Rectal smooth muscle tissue (tissue), 1 donor: ENCODE measurements at regions not wholly inside any gene's neighbourhood (a gene's known extent, or its start where the extent isn't known, plus 50 kb on each side); places are given as distances from the start of the nearest gene placed in this dataset.
"Not testable (repeated sequence)": the region's sequence is repeated elsewhere in the genome, so short reads cannot be mapped to it uniquely, and the experiment has no call there.

Experiments used
- H3K27ac ChIP-seq: one replicate; pipeline ENCODE4 v1.7.0; 2013; ENCODE audit warnings: low read depth, low read length, inconsistent platforms
- H3K27me3 ChIP-seq: one replicate; pipeline ENCODE4 v1.7.0; 2013; ENCODE audit warnings: low read length; ENCODE audit not compliant: control insufficient read depth, insufficient read depth
- H3K36me3 ChIP-seq: one replicate; pipeline ENCODE4 v1.7.0; 2013; ENCODE audit warnings: low read length; ENCODE audit not compliant: control insufficient read depth, insufficient read depth
- H3K4me1 ChIP-seq: one replicate; pipeline ENCODE4 v1.7.0; 2013; ENCODE audit warnings: low read length; ENCODE audit not compliant: control insufficient read depth, insufficient read depth
- H3K4me3 ChIP-seq: one replicate; pipeline ENCODE4 v1.7.0; 2013; ENCODE audit warnings: low read length
- H3K9ac ChIP-seq: one replicate; pipeline ENCODE4 v1.7.0; 2013; ENCODE audit warnings: low read length

DNA sequence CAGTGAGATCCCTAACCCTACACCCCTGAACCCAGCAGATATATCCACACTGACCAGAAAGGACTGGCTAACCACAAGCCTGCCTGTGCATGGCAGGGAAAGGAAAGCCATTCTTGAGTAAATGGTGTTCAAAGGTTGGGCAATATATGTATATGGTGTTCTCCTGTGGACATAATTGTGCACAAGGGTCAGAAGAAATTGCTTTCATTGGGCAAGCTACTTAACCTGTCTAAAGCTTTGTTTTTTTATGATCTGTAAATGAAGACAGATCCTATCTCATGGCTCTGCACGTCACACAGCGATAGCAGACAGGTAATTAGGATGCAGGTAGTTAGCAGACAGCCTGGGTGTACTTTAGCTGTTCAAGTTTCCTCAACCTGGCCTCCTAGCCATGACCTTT lies 263.5 kb upstream of the PLGLB2 start:
- H3K27me3 ChIP-seq, H3K9ac ChIP-seq, H3K27ac ChIP-seq, H3K4me3 ChIP-seq, H3K4me1 ChIP-seq, H3K36me3 ChIP-seq: not testable (repeated sequence)

DNA sequence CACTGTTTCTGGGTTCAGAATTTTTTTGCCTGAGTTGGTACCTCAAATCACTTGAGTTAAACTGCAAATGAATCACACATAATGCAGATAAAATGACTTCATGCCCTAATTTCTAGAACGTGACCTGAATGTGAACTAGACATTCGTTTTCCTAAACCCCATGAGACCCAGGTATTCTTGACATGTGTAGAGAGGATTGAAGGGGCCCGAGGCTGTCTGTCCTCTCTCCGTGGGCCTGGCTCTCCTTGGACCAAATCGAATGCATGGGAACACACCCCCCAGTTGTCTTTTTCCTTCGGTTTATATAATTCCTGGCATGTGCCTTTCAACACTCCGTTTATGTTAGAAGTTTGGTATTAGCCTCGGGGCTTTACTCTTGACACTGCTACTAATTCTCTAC lies 262.4 kb upstream of the PLGLB2 start:
- H3K4me3 ChIP-seq, H3K9ac ChIP-seq, H3K27ac ChIP-seq, H3K4me1 ChIP-seq, H3K27me3 ChIP-seq, H3K36me3 ChIP-seq: not testable (repeated sequence)

DNA sequence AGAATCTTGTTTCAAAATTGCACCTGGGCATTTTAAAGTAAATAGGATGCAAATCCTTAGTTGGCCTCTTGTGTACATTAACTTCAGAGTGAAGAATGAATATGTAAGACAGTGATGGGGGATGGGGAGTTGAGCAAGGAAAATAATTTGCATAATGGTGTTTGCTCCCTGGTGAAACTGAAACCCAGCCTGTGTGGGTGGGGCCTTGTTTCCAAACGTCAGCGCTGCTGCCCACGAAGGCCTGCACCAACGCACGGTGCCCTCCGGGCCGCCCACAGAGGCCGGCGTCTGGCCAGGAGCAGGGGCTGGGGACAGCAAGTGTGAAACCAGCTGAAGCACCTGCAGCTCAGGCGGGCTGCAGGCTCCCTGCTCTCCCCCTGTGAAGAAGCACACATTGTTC lies 262.0 kb upstream of the PLGLB2 start:
- H3K27ac ChIP-seq, H3K4me1 ChIP-seq, H3K9ac ChIP-seq, H3K36me3 ChIP-seq, H3K27me3 ChIP-seq, H3K4me3 ChIP-seq: not testable (repeated sequence)

DNA sequence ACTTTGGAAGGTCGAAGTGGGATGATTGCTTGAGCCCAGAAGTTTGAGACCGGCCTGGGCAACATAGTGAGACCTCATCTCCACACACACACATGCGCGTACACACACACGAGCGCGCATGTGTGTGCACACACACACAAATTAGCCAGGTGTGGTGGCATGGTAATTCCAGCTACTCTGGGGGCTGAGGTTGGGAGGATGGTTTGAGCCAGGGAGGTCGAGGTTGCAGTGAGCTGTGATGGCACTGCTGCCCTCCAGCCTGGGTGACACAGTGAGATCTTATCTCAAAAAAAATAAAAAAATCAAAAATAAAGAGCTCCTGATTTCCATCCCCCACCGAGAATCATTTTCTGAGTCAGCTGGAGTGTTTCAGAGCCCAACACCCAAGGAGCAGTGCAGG lies 261.5 kb upstream of the PLGLB2 start:
- H3K4me1 ChIP-seq, H3K9ac ChIP-seq, H3K27me3 ChIP-seq, H3K4me3 ChIP-seq, H3K36me3 ChIP-seq, H3K27ac ChIP-seq: not testable (repeated sequence)

DNA sequence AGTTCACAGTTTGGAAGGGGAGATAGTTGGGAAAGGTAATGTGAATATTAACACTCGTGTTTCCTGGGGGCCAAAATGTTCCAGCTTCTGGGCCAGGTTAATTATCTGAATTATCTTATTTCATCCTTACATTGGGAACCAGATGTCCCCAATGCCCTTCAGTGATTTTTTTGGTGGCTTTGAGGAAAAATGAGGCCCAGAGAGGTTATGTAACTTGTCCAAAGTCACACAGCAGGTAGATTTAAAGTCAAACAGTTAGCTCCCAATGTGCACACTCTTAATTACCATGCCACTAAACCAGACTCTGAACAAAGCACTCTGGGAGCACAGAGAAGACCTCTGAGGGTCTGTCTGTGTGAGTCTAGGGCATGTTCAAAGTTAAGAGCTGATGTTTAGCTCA lies 259.9 kb upstream of the PLGLB2 start:
- not testable (repeated sequence) for H3K4me3 ChIP-seq, H3K4me1 ChIP-seq, H3K27ac ChIP-seq, H3K27me3 ChIP-seq, H3K9ac ChIP-seq, H3K36me3 ChIP-seq

DNA sequence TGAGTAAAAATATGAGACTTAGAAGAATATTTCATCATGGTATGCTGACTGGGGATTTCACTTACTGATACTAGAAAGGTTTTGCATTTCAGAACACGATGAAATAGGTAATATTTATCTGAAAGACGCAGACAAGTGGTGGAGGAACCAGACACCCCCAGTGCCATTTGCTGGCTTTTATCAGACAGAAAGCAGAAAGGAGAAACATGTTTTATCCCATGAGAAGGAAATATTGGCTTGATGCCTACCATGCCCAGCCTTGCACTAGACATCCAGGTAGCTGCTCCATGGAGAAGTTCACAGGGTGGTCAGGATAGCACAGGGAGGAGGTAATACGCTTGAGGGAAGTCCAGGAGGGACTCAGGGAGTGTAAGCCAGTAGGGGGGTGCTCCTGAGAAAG lies 258.9 kb upstream of the PLGLB2 start:
- not testable (repeated sequence) for H3K4me3 ChIP-seq, H3K36me3 ChIP-seq, H3K27me3 ChIP-seq, H3K27ac ChIP-seq, H3K9ac ChIP-seq, H3K4me1 ChIP-seq

DNA sequence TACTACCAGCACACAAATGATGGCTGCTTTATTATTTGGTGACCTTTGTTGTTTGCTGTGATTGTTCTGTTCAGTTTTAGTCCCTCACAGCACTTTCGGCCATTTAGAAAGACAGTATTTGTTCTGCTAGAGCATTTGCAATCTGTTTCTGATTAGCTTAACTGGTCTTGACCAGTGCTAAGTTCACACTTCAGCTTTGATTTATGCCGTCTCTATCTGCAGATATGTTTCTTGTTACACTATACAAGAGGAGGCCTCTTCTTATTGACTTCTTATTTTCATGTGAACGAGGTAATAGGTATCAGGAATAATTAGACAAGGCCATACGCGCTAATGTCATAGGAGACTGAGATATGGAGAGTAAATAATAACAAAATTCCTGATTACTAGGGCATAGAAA lies 253.0 kb upstream of the PLGLB2 start:
- not testable (repeated sequence) for H3K36me3 ChIP-seq, H3K27me3 ChIP-seq, H3K4me1 ChIP-seq, H3K9ac ChIP-seq, H3K27ac ChIP-seq, H3K4me3 ChIP-seq

DNA sequence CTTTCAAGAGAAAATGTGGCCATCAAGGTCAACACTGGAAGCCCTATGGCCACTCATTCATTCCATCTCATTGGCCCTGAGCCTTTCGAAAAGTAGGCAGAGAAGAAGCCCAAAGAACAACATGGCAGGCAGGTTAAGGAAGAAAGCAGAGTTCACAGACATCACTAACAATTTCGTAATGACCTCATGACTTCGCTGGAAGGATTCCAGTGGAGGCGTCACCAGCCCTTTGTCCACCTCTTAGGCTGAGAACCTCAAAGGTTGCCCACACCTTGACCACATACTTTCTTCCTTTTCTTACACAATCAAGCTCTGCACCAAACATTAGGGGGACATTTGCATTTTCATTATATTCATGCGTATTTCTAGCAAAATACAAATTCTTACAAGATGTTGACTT lies 252.4 kb upstream of the PLGLB2 start:
- not testable (repeated sequence) for H3K4me3 ChIP-seq, H3K27ac ChIP-seq, H3K27me3 ChIP-seq, H3K9ac ChIP-seq, H3K4me1 ChIP-seq, H3K36me3 ChIP-seq

DNA sequence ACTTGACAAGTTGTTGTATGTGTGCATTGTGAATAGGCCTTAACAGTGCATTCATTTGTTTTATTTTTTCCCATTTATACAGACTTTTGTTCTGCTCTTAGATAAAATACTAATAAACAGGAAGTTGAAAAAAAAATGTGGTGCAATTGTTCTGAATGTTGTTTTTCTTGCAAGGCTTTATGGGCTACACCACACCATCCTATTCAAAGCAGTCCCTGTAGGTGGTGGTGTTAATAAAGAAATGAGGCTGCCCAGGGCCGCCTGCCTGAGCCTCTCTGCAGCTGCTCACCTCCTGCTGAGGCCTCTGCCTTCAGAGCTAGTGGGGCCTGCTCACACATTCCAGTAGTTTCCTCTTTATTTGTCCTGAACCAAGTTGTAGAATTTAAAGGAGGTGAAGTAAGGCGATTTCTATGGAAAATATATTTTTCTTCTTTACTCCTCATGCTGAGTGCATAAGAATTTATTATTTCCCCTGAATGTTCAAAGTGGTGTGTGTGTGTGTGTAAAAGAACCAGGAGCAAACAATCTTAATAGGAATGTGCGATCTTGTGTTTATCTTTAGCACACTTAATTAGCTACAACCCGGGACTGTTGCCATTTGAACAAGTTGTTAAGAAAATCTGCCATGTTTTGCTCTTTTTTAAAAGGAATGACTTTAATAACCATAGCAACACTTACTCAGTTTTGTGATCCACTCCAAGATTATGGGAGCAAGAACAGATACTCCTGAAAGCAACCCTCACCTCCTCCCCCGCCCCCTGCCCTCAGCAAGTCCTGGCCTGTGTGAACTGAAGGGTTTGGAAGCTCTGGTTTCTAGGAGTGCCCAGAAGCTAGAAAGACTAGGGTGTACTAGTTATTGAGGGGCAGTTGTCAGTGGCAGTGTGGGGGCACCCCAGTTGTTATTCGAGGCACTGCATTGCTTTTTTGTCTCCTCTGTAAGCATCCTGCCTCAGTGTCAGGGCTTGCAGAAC lies 251.6 kb upstream of the PLGLB2 start:
- H3K27ac ChIP-seq, result not testable (repeated sequence)

DNA sequence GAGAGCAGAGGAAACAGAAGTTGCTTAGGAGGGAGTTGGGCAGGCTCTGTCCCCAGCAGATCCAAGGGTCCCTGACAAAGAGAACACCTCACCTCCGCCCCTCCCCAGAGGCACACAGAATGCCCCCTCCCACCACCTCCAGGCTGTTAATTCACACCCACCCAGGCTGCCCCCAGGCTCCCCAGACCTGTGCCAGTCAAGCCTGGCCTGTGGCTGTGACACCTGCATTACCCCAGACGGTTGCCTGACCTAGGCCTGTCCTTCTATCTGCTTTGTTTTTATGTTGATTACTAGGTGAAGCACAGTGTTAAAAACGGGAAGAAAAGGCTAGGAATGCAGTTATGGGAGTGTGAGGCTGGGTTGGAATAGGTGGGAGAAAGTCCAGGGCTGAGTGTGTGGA lies 250.8 kb upstream of the PLGLB2 start:
- not testable (repeated sequence) for H3K9ac ChIP-seq, H3K27ac ChIP-seq, H3K36me3 ChIP-seq, H3K4me3 ChIP-seq, H3K27me3 ChIP-seq, H3K4me1 ChIP-seq

More for the DNA sequence above, 251.6 kb upstream of the PLGLB2 start:
- H3K4me1 ChIP-seq, H3K36me3 ChIP-seq, H3K4me3 ChIP-seq, H3K27me3 ChIP-seq, H3K9ac ChIP-seq: not testable (repeated sequence)

DNA sequence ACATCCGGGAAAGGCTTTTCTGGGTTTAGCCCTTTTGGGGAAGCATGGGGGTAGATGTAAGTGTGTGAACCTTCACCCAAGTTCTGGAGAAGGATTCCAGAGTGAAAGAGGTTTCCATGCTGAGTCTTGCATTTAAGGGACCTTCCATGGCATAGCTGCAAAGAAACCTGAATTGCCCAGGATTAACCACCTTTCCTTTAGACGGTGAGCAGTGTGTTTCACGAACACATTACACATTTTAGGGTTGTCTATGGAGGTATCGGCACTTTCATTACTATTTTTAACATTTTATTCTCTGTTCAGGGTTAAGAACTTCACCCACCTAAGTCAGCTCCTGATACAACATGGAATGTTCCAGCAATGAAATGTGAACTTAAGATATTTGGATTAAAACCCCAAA lies 250.2 kb upstream of the PLGLB2 start:
- H3K36me3 ChIP-seq, H3K4me1 ChIP-seq, H3K9ac ChIP-seq, H3K4me3 ChIP-seq, H3K27me3 ChIP-seq, H3K27ac ChIP-seq: not testable (repeated sequence)

DNA sequence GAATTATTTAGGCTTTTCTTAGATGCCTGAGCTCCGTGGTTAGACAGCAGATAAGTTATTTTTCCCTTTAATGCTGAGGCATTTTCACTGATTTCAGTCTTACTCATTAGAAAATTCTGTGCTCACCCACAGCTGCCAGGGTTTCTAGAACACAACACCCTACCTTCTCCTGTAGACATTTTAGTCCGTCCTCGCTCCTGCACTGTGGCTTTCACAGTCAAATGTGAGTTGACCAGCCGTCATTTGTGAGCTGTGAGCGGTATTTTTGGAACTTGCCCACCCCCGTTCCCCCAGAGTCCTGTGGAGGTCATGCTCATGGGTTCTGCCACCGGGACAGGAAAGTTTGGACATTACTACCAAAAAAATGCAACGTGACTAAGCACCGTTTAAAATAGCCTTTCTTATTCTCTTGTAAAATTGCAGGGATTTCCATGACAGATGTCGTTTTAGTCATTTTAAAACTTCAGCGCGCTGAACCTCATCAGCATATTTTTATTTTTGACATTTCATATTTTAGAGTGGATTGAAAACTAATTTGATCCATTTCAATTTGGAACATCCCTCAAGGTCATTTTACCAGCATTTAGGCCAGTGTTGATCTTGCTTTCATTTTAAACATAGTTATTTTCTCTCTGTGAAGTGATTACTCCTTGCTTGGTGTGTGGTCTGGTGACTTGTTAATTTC lies 249.6 kb upstream of the PLGLB2 start:
- H3K27ac ChIP-seq, H3K4me1 ChIP-seq, H3K36me3 ChIP-seq, H3K27me3 ChIP-seq, H3K4me3 ChIP-seq, H3K9ac ChIP-seq: not testable (repeated sequence)

DNA sequence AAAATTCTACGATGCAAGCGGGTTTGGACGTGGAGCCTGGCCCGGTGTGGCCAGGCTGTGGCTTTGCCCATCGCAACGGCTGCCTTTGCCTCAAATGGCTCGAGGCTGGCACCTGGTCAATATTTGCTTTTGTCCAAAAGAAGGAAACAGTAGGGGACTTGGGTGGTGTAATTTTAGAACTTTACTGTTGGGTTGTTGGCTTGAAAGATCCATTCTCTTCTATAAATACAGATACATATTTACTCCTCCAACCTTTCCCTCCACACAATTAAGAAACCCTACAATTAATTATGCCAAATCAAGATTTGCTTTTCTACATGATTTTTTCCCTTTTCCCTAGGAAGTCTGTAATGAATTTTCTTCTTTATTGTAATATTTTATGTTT lies 249.0 kb upstream of the PLGLB2 start:
- not testable (repeated sequence) for H3K36me3 ChIP-seq, H3K4me3 ChIP-seq, H3K27ac ChIP-seq, H3K27me3 ChIP-seq, H3K9ac ChIP-seq, H3K4me1 ChIP-seq
